ENCODE measurements at regions not wholly inside any gene's neighbourhood (a gene's known extent, or its start where the extent isn't known, plus 50 kb on each side); places are given as distances from the start of the nearest gene placed in this dataset.

DNA sequence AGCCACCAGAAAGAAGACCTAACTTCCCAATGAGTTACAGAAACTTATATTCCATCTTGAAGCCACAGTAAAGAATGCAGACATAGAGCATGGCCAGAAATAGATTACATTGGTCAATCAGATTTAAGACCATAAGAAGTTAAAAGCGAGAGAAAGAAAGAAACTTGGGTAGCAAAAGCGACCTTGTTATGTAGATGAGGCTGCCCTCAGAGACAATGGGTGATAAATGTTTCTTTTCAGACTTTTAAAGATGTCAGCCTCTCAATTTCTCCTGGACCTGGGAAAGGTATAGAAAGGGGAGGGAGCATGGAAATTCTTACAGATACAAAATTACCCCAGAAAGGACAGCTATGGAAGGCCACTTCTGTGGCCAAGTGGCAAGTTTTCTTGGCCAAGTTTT lies 732.6 kb upstream of the LUZP2 start:
- in situ Hi-C loops (cut with HindIII; ENCODE audit: low sequenced_read_pairs) = no loop called here

DNA sequence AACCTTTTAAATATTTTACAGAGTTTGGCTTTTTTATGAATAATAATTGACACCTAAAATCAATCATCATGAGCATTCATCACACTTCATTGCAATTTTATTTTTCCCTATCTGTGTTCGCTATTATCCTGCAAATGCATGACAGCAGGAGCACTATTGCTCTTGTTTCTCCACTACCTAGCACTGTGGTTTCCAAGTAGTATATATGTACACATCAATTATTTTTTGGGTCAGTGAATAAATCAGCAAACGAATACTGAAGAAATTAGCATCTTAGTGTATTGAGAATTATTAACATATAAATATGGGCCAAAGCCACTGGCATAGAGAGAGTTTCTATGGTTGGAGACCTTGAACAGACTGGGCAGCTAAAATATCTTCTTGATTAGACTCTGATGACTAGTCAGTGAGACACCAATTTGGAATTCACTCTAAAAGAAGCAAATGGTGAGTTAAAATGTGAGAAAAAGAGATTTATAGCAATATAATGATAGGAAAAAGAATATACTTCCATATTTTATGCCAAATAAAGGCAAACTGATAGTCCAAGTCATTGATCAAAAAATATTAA lies 731.1 kb upstream of the LUZP2 start:
- H3K4me3 ChIP-seq (ENCODE audit: low read depth, low read length) = no peak overlapping the region
- TF ChIP-seq, protein P1, sequence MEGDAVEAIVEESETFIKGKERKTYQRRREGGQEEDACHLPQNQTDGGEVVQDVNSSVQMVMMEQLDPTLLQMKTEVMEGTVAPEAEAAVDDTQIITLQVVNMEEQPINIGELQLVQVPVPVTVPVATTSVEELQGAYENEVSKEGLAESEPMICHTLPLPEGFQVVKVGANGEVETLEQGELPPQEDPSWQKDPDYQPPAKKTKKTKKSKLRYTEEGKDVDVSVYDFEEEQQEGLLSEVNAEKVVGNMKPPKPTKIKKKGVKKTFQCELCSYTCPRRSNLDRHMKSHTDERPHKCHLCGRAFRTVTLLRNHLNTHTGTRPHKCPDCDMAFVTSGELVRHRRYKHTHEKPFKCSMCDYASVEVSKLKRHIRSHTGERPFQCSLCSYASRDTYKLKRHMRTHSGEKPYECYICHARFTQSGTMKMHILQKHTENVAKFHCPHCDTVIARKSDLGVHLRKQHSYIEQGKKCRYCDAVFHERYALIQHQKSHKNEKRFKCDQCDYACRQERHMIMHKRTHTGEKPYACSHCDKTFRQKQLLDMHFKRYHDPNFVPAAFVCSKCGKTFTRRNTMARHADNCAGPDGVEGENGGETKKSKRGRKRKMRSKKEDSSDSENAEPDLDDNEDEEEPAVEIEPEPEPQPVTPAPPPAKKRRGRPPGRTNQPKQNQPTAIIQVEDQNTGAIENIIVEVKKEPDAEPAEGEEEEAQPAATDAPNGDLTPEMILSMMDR (IDR thresholded peaks at IDR 0.05; ENCODE audit: low read depth, low read length, missing control alignments) = no peak
- DNase-seq (ENCODE audit: low read depth) = no peak
- in situ Hi-C loops (cut with HindIII; ENCODE audit: low sequenced_read_pairs) = no loop called here

More for the DNA sequence above, 732.6 kb upstream of the LUZP2 start:
- TF ChIP-seq, protein P1 (IDR thresholded peaks at IDR 0.05; ENCODE audit: low read depth, low read length, missing control alignments) = no peak
- H3K4me3 ChIP-seq (ENCODE audit: low read depth, low read length) = no peak overlapping the region
- DNase-seq (ENCODE audit: low read depth) = no peak

DNA sequence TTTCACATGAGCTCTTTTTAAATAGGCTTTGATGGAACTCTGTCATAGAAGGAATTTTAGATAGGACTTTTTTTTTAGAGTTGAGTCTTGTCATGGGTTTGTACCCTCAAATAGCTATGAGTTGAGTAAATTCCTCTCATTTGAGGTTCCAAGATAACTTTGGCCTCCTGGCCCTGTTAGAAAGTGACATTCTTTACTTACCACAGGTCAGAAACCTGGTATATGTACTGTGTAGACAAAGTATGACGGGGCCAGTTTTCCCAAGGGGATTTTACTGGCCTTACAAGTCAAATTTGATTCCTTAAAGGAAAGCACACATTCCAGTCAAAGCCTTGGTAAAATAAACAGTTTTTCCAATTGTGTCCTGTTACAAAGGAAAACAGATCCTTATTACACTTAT lies 729.3 kb upstream of the LUZP2 start:
- in situ Hi-C loops (cut with HindIII; ENCODE audit: low sequenced_read_pairs) = no loop called here
- no peak for DNase-seq (ENCODE audit: low read depth)
- TF ChIP-seq, protein P1 (IDR thresholded peaks at IDR 0.05; ENCODE audit: low read depth, low read length, missing control alignments) = no peak

DNA sequence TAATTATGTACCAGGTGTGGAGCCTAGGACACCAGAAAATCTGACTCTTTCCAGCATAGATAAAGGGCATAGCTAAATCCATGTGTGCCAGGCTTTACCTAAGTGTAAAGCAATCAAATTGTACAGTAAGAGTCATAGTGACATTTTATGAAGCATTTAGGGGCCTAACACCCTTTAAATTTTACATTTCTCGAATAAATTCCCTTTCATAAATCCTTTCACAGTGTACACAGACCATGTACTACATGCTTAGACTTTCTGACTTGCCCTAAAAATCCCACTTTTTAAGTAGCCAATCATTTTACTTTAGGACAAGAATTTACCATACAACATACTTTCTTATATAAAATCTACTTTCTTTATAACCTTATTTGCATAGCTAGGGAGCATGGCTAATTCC lies 727.6 kb upstream of the LUZP2 start:
- no peak overlapping the region for H3K4me3 ChIP-seq (ENCODE audit: low read depth, low read length)
- TF ChIP-seq, protein P1 (IDR thresholded peaks at IDR 0.05; ENCODE audit: low read depth, low read length, missing control alignments) = no peak
- no peak for DNase-seq (ENCODE audit: low read depth)
- in situ Hi-C loops (cut with HindIII; ENCODE audit: low sequenced_read_pairs) = no loop called here

More for the DNA sequence above, 729.3 kb upstream of the LUZP2 start:
- no peak overlapping the region for H3K4me3 ChIP-seq (ENCODE audit: low read depth, low read length)

DNA sequence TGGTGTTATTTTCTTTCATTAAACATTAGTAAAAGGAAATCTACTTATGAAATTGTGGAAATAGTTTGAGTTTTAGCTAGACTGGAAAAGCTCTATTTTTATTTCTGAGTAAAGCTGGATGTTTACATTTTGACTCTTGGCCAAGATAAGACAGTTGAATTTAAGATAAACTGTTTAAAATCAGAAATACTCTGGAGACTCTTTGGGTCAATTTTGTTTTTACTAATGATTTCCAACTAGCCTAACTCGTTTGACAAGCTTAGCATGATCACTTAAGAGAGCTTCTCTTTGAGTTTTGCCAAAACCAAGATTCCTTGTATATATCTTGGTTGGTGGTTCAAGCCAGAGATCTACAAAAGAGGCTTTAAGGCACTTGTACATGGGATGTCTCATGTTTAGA lies 724.8 kb upstream of the LUZP2 start:
- in situ Hi-C loops (cut with HindIII; ENCODE audit: low sequenced_read_pairs) = no loop called here
- TF ChIP-seq, protein P1 (IDR thresholded peaks at IDR 0.05; ENCODE audit: low read depth, low read length, missing control alignments) = no peak
- DNase-seq (ENCODE audit: low read depth) = no peak
- no peak overlapping the region for H3K4me3 ChIP-seq (ENCODE audit: low read depth, low read length)

DNA sequence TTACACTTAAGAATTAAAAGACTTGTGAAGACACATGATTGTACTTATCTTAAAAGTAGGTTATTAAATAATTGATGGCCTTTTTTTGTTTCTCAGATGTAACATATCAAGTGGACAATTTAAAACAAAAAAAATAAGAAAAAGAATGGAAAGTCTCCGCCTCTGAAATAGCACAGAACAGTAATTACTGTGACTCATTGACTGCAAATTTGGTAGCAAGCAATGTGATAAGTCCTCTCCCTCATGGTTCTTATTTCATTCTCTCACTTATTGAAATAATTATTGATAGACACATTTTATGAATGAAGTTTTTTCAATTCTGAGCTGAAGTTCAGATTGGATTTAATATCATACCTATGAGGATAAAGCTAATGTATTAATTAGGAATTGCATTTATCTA lies 717.9 kb upstream of the LUZP2 start:
- DNase-seq (ENCODE audit: low read depth) = no peak
- in situ Hi-C loops (cut with HindIII; ENCODE audit: low sequenced_read_pairs) = no loop called here
- H3K4me3 ChIP-seq (ENCODE audit: low read depth, low read length) = no peak overlapping the region
- TF ChIP-seq, protein P1 (IDR thresholded peaks at IDR 0.05; ENCODE audit: low read depth, low read length, missing control alignments) = no peak
